ENCODE measurements at regions not wholly inside any gene's neighbourhood (a gene's known extent, or its start where the extent isn't known, plus 50 kb on each side); places are given as distances from the start of the nearest gene placed in this dataset.
A peak's percentile ranks its signal among the peaks of the same experiment; 100 is the strongest.
"Not testable (repeated sequence)": the region's sequence is repeated elsewhere in the genome, so short reads cannot be mapped to it uniquely, and the experiment has no call there.

DNA sequence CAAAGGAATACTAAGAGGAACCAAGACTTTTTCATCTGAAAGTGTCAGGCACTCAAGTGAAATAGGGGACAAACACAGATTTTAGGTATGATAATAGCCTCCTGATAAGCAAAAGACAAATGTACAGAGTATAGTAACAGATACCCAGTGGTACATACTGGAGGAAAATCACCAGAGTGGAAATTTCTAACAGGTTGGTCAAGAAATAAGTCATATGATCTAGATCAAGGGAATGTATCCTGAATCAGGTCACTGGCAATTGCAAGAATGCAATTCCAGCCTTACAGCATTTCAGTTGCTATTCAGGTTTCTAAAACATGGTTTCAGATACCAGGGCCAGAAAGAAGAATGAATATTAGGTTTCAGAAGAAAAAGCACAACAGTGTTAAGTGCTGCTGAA, 82.2 kb upstream of the SLCO6A1 start:
- no peak for DNase-seq (ENCODE audit: low spot score)
- TF ChIP-seq, protein P1, sequence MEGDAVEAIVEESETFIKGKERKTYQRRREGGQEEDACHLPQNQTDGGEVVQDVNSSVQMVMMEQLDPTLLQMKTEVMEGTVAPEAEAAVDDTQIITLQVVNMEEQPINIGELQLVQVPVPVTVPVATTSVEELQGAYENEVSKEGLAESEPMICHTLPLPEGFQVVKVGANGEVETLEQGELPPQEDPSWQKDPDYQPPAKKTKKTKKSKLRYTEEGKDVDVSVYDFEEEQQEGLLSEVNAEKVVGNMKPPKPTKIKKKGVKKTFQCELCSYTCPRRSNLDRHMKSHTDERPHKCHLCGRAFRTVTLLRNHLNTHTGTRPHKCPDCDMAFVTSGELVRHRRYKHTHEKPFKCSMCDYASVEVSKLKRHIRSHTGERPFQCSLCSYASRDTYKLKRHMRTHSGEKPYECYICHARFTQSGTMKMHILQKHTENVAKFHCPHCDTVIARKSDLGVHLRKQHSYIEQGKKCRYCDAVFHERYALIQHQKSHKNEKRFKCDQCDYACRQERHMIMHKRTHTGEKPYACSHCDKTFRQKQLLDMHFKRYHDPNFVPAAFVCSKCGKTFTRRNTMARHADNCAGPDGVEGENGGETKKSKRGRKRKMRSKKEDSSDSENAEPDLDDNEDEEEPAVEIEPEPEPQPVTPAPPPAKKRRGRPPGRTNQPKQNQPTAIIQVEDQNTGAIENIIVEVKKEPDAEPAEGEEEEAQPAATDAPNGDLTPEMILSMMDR (IDR thresholded peaks at IDR 0.05), result no peak
- Histone ChIP-seq H3K4me3 (no peak overlapping the region), H3K27ac (no peak overlapping the region)

DNA sequence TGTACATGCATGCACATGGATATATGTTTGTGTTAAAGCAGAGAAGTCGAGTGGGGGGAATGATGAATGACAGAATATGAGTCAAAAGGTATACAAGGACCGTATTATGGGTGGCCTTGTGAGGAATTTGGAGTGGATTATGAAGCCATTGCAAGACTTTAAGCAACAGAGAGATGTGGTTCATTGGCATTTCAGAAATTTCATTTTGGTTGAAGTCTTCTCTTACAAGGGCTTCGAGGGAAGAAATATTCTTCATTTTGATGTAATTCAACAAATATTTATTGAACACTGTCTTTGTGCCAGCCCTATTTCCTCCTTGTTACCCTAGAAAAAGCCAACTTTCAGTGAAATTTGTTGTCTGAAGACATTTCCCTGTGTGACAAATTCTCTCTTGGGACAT, 83.9 kb upstream of the SLCO6A1 start:
- Histone ChIP-seq H3K4me3 (no peak overlapping the region), H3K27ac (no peak overlapping the region)
- TF ChIP-seq, protein P1 (IDR thresholded peaks at IDR 0.05), result no peak
- DNase-seq (ENCODE audit: low spot score), result no peak

DNA sequence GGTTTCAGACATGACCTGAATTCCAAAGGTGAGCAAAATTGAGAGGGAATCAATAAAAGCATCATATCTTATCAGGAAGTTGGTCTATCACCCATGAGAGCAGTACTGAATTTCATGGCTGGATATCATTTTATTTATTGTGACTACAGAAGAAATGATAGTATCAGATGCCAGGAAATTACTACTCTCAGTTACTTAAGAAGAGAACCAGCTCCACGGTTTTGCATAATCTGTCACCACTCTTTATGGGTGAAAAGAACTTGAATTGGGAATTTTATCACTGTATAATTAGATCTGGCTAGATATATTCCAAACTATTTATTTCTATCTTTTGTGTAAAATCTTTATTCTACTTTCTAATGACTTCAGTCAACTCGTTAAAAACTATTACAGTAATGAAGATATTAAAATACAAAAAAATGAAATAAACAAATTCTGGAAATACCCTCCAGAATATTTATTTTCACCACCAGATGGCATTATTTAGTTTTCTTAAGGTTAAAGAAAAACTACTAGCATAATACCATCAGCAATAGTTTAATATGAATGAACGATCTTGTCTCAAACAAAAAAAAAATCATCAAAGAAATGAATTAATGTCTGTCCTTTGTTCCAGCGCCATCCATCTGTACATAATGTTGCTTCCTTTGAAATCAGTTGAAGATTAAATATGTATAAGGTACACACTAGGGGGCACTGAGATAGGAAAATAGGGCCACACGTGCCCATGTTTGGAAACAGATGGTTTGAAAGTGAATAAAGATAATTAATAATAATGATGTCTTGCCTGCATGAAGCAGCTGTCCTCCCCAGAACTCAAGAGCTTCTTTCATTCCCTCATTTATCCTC, 84.7 kb upstream of the SLCO6A1 start:
- TF ChIP-seq, protein P1 (IDR thresholded peaks at IDR 0.05), result peak; percentile 34
- no peak for DNase-seq (ENCODE audit: low spot score)
- no peak overlapping the region for H3K4me3 ChIP-seq
- H3K27ac ChIP-seq, result no peak overlapping the region

DNA sequence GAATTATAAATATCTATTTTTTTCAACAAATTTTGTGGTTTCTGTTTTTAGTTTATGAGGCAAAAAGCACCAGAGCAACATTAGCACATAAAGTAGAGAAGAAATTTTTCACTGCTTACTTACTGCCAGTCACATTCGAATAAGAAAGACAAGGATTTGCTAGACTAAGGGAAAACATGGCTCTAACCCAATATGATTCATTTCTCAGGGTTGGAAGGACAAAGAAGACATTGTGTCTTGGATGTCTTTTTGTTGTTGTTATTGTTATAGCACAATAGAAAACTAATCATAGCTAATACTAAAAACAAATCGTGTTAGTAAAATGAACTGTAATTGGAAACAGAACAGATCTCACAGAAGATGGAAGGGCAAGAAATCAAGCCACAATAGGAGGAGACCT, 90.9 kb upstream of the SLCO6A1 start:
- TF ChIP-seq, protein P1 (IDR thresholded peaks at IDR 0.05), result no peak
- no peak overlapping the region for H3K27ac ChIP-seq
- no peak overlapping the region for H3K4me3 ChIP-seq
- DNase-seq (ENCODE audit: low spot score), result no peak

DNA sequence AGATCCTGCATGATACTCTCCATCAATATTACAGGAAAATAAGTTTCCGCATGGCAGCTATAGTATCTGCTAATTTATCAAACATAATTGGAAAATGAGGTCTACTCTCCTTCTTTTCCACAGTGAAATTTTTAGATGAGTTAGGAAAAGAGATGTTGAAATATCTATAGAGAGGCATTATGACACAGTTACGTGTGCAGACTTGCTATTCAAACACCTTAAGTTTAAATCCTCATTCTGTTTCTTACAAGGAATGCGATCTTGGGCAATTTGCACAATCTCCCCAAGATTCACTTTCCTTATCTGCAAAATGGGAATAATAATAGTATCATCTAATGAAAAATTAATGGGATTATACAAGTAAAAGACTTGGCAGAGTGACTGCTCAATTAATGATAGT, 91.7 kb upstream of the SLCO6A1 start:
- TF ChIP-seq, protein P1 (IDR thresholded peaks at IDR 0.05), result no peak
- DNase-seq (ENCODE audit: low spot score), result no peak
- Histone ChIP-seq H3K27ac (no peak overlapping the region), H3K4me3 (no peak overlapping the region)

DNA sequence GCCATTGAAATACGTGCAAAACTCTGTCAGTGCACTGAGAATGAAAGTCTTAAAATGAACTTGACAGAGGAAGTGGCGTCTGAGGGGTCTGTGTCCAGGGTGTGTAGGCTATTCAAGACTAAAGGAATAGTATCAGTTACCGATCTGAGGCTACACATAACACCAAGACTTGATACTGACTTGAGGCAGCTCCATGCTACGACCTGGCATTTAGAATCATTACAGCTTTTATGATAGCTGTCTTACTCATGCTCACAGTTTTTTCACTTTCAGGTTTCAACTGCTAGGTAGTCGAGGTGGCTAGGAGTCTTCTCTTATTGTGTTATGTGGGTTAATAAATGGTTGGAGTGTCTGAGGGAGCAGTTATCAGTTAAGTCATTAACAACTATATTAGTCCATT, 92.8 kb upstream of the SLCO6A1 start:
- TF ChIP-seq, protein P1 (IDR thresholded peaks at IDR 0.05), result no peak
- no peak overlapping the region for H3K27ac ChIP-seq
- DNase-seq (ENCODE audit: low spot score), result no peak
- H3K4me3 ChIP-seq, result no peak overlapping the region

DNA sequence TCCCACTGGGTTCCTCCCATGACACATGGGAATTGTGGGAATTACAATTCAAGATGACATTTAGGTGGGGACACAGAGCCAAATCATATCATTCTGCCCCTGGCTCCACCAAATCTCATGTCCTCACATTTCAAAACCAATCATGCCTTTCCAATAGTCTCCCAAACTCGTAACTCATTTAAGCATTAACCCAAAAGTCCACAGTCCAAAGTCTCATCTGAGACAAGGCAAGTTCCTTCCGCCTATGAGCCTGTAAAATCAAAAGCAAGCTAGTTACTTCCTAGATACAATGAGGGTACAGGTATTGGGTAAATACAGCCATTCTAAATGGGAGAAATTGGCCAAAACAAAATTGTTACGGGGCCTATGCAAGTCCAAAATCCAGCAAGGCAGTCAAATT, 93.8 kb upstream of the SLCO6A1 start:
- H3K4me3 ChIP-seq; H3K27ac ChIP-seq; DNase-seq (ENCODE audit: low spot score): not testable (repeated sequence)
